GM12873 (cell line): ENCODE measurements at regions not wholly inside any gene's neighbourhood (a gene's known extent, or its start where the extent isn't known, plus 50 kb on each side); places are given as distances from the start of the nearest gene placed in this dataset.

ENCODE experiments used
- TF ChIP-seq, protein P1 (sequence below): IDR thresholded peaks from 2 replicates; pipeline ENCODE4 v1.5.1; 2012; ENCODE audit warnings: low read depth, mild to moderate bottlenecking, moderate library complexity, low read length, control low read depth; ENCODE audit not compliant: insufficient read depth; ENCODE audit errors: missing control alignments

DNA sequence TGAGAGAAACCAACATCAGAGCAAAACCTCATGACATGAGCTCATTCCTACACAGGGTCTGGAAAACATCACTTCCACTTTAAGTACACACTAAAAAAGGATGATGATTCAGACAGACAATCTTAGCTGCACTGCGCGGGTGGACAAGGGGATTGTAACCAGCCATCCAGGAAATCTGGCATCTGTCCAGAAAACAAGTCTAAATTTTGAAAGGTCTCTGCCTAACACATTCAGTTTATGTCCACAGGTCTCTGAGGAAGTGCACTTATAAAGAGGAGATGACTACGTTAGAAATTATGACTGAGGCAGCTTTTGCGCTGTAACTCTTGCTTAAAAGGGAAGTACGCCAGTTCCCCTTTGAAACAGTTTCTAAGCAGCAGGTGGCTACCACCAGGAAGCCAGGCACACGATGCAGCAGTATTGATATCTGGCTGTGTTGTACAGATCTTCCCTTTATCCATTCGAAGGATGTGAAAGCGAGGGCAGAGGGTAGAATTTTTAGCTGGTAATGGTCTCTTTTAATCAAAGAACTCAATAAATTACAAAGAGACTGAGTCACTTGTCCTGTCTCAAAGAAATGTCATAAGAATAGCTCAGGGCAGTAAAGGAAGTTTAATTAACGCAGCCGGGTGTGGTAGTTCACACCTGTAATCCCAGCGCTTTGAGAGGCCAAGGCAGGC lies 128.0 kb downstream of the SETD4 start:
- TF ChIP-seq, protein P1, sequence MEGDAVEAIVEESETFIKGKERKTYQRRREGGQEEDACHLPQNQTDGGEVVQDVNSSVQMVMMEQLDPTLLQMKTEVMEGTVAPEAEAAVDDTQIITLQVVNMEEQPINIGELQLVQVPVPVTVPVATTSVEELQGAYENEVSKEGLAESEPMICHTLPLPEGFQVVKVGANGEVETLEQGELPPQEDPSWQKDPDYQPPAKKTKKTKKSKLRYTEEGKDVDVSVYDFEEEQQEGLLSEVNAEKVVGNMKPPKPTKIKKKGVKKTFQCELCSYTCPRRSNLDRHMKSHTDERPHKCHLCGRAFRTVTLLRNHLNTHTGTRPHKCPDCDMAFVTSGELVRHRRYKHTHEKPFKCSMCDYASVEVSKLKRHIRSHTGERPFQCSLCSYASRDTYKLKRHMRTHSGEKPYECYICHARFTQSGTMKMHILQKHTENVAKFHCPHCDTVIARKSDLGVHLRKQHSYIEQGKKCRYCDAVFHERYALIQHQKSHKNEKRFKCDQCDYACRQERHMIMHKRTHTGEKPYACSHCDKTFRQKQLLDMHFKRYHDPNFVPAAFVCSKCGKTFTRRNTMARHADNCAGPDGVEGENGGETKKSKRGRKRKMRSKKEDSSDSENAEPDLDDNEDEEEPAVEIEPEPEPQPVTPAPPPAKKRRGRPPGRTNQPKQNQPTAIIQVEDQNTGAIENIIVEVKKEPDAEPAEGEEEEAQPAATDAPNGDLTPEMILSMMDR, result no peak

DNA sequence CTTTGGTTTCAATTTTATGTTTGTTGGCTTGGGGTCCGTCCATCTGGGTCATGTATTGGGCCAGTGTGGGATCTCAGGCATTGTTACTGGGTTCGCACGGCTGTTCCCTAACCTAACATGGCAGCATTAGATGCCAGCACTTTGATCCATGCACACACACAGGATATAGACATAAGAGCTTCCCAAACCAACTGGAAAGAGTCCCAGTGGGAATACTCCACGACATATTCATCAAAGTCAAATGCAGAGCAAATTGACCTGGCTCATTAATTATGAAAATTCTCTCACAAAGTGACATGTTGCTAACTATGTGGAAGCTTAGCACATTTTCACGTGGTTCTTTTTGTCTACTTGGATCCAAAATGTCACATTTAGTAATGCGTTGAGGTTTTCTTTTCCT lies 130.4 kb downstream of the SETD4 start:
- TF ChIP-seq, protein P1, result no peak

DNA sequence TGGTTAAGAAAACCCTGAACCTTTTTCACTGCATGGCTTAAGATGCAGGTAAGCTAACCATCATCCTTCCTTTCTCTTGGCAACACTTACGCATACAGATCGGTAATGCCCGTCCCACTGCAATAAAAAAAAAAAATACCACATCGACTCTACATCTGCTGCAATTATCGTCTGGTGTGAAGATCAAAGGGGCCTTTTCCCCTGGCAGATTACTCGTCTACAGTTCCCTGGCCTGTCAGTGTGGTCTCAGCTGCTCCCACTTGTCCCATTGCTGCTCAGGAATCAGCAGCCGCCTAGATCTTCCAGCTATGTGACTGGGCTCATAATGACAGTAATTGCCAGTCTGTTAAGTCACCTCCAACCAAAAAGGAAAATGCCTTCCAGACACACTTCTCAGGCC lies 133.1 kb downstream of the SETD4 start:
- TF ChIP-seq, protein P1, result no peak

DNA sequence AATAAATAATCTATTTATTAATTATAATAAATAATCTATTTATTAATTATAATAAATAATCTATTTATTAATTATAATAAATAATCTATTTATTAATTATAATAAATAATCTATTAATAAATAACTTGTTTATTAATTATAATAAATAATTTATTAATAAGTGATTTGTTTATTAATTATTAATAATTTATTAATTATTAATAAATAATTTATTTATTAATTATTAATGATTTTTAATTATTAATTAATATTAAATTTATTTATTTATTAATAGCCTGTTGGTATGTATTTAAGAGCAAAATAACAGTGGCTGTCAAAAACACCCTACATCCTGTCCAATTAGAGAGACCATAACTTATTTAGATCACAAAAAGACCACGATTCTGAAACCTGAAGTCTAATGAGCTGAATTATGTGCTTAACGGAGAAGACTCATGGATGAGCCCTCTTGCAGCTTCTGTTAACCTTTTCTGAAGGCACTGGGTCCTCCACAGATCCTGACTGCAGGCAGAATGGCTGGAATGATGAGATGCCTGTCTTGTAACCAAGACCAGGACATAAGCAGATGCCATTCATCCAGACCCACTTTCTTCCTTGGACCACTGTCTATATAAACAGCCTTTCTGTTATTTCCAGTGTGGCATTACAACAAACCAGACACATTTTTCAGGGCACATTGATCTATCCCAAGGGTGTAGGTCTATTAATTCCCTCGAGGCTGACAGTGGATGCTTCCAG lies 134.2 kb downstream of the SETD4 start:
- TF ChIP-seq, protein P1, result no peak

DNA sequence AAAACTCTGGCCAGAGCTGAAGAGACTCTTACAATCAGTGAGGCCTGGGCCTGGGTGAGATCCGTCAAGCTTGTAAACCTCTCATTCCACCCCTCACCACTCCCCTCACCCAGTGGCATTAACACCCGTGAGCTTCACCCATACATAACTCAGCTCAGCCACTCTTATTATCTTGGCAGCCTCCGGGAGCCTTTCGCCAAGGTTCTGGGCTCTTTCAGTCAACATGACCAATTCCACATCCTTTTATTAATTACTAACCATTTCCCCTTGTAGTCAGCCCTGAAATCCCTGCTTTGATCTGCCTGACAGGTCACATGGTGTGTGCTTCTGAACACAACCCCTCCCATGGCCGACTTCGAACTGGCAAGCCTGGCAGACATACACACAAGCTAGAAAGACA lies 134.8 kb downstream of the SETD4 start:
- TF ChIP-seq, protein P1, result no peak

- TF ChIP-seq, protein P1, result no peak
Observed at GRCh38 chr21:35924714-35925301, 135.5 kb downstream of the SETD4 start.

DNA sequence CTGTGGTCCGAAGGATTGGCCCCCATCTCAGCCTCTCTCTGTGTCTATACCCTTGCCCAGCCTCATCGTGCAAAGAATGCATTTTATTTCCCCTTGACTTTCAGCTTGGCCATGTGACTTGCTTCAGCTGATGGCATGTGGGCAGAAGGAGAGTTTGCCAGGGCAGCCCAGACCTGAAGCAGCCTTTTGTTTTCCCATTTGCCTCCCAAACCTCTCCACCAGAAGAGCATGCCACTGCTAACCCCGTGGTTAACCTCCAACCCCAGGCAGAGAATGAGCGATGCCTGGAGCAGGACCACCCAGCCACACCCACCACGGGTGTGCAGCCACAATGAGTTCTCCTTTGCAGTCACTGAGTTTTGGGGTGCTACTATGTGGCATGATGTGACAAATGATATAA lies 136.4 kb downstream of the SETD4 start:
- TF ChIP-seq, protein P1, result no peak
